IMR-90 (cell line): ENCODE measurements at regions not wholly inside any gene's neighbourhood (a gene's known extent, or its start where the extent isn't known, plus 50 kb on each side); places are given as distances from the start of the nearest gene placed in this dataset.
A peak's percentile ranks its signal among the peaks of the same experiment; 100 is the strongest.

Experiments used
- ATAC-seq: fragments of 200-7000 bp; cut with Tn5 transposase; 2 replicates; pipeline ENCODE4 v1.9.1; 2020; ENCODE audit warnings: low read depth, mild to moderate bottlenecking, moderate library complexity
- BruUV-seq: library from RNA; stranded (reverse); fragments of 400-500 nt; replicated peaks from 2 replicates; lab custom pipeline; 2021; lab: Mats Ljungman, UMichigan
- CTCF ChIA-PET: fragments of 300-600 bp; formaldehyde crosslinking; extraction: SDS; loops from one replicate; lab custom pipeline; 2021; ENCODE audit warnings: antibody characterized with exemption; lab: Yijun Ruan, JAX
- POLR2A ChIA-PET: fragments of 300-600 bp; sonication (Branson Sonifier 250); formaldehyde crosslinking; loops from one replicate; lab custom pipeline; 2022; ENCODE audit warnings: antibody characterized with exemption; ENCODE audit not compliant: unreplicated experiment; lab: Charles Lee
- DNase-seq: peaks from one replicate; pipeline ENCODE4 v3.0.0; 2013
- H2AFZ ChIP-seq: replicated peaks from 2 replicates; pipeline ENCODE3; 2013; ENCODE audit warnings: low read length, mild to moderate bottlenecking; ENCODE audit not compliant: poor library complexity
- H2AK5ac ChIP-seq: 2 replicates; pipeline ENCODE4 v1.6.1; 2013; ENCODE audit warnings: low read depth, low read length, inconsistent platforms
- H2AK9ac ChIP-seq: replicated peaks from 2 replicates; pipeline ENCODE3; 2013; ENCODE audit warnings: mild to moderate bottlenecking, low read depth, low read length, moderate library complexity; ENCODE audit not compliant: poor library complexity
- H2BK120ac ChIP-seq: 2 replicates; pipeline ENCODE4 v1.6.1; 2013; ENCODE audit warnings: low read depth, low read length, inconsistent platforms
- H2BK15ac ChIP-seq: 3 replicates; pipeline ENCODE4 v1.6.1; 2013; ENCODE audit warnings: low read depth, low read length, inconsistent platforms
- H2BK20ac ChIP-seq: 2 replicates; pipeline ENCODE4 v1.6.1; 2013; ENCODE audit warnings: low read depth, mild to moderate bottlenecking, inconsistent platforms, low read length, moderate library complexity
- H2BK5ac ChIP-seq: 2 replicates; pipeline ENCODE4 v1.6.1; 2013; ENCODE audit warnings: mild to moderate bottlenecking, low read depth, low read length, inconsistent platforms; ENCODE audit not compliant: poor library complexity, severe bottlenecking
- H3K14ac ChIP-seq: replicated peaks from 2 replicates; pipeline ENCODE4 v1.6.1; 2013; ENCODE audit warnings: low read depth, low read length, inconsistent platforms
- H3K18ac ChIP-seq: 2 replicates; pipeline ENCODE4 v1.6.1; 2013; ENCODE audit warnings: low read depth, low read length, control low read depth
- H3K23ac ChIP-seq: 2 replicates; pipeline ENCODE4 v1.6.1; 2013; ENCODE audit warnings: low read depth, low read length, inconsistent platforms
- H3K27ac ChIP-seq: 2 replicates; pipeline ENCODE4 v1.5.1; 2013; ENCODE audit warnings: mild to moderate bottlenecking, control low read depth, low read length; ENCODE audit not compliant: insufficient read depth
- H3K27me3 ChIP-seq: 2 replicates; pipeline ENCODE4 v1.6.1; 2013; ENCODE audit warnings: low read length; ENCODE audit not compliant: control insufficient read depth, insufficient read depth
- H3K36me3 ChIP-seq: 2 replicates; pipeline ENCODE4 v1.6.1; 2013; ENCODE audit warnings: low read length, mixed read lengths; ENCODE audit not compliant: control insufficient read depth, insufficient read depth
- H3K4ac ChIP-seq: 2 replicates; pipeline ENCODE4 v1.6.1; 2013; ENCODE audit warnings: low read depth, low read length, inconsistent platforms
- H3K4me1 ChIP-seq: 2 replicates; pipeline ENCODE4 v1.6.1; 2013; ENCODE audit warnings: low read length, mixed read lengths; ENCODE audit not compliant: control insufficient read depth, insufficient read depth
- H3K4me2 ChIP-seq: 2 replicates; pipeline ENCODE4 v1.6.1; 2013; ENCODE audit warnings: low read depth, mild to moderate bottlenecking, control low read depth, low read length, moderate library complexity
- H3K4me3 ChIP-seq: 2 replicates; pipeline ENCODE4 v1.5.1; 2013; ENCODE audit warnings: low read depth, mild to moderate bottlenecking, control low read depth, low read length, moderate library complexity; ENCODE audit not compliant: insufficient read depth
- H3K56ac ChIP-seq: 2 replicates; pipeline ENCODE4 v1.6.1; 2013; ENCODE audit warnings: low read length, inconsistent platforms; ENCODE audit not compliant: insufficient read depth; ENCODE audit errors: extremely low read depth
- H3K79me1 ChIP-seq, 2 experiments: 2 replicates each; pipeline ENCODE4 v1.6.1; 2013; ENCODE audit warnings: low read length in 2 of 2, inconsistent platforms in 1 of 2, low read depth in 1 of 2
- H3K9ac ChIP-seq: 2 replicates; pipeline ENCODE4 v1.6.1; 2013; ENCODE audit warnings: low read depth, low read length, control low read depth
- H3K9me1 ChIP-seq: 2 replicates; pipeline ENCODE4 v1.6.1; 2013; ENCODE audit warnings: low read length, inconsistent platforms; ENCODE audit not compliant: insufficient read depth
- H3K9me3 ChIP-seq: 2 replicates; pipeline ENCODE4 v1.6.1; 2013; ENCODE audit warnings: low read length; ENCODE audit not compliant: control insufficient read depth, insufficient read depth
- H4K20me1 ChIP-seq: 2 replicates; pipeline ENCODE4 v1.6.1; 2013; ENCODE audit warnings: low read length, inconsistent platforms; ENCODE audit not compliant: insufficient read depth
- H4K5ac ChIP-seq: 2 replicates; pipeline ENCODE4 v1.6.1; 2013; ENCODE audit warnings: mild to moderate bottlenecking, low read depth, low read length, control low read depth
- H4K8ac ChIP-seq, 2 experiments: 2 replicates each; pipeline ENCODE4 v1.6.1; 2013; ENCODE audit warnings: low read depth in 2 of 2, low read length in 2 of 2, control low read depth in 1 of 2, inconsistent platforms in 1 of 2
- H4K91ac ChIP-seq: 2 replicates; pipeline ENCODE4 v1.6.1; 2013; ENCODE audit warnings: low read depth, low read length, inconsistent platforms; ENCODE audit not compliant: insufficient read depth
- BHLHE40 ChIP-seq: fragments of 150-350 bp; IDR thresholded peaks from 2 replicates; pipeline ENCODE4 v1.6.1; 2016; ENCODE audit warnings: mild to moderate bottlenecking, low read depth, low read length
- WGBS, 2 experiments: methylation state at CpG; one replicate each; pipeline versions ENCODE4 v1.1.5 to v1.1.7; 2013; ENCODE audit warnings: missing lambda C conversion rate in 2 of 2; ENCODE audit not compliant: insufficient read length in 1 of 2; ENCODE audit errors: extremely low coverage in 2 of 2; 5-methylcytosine and 5-hydroxymethylcytosine counted together
- dilution Hi-C: fragments of 300-500 bp; cut with HindIII; formaldehyde crosslinking; loops from one replicate; pipeline ENCODE4 v1.14.3; 2018; ENCODE audit warnings: low sequenced_read_pairs; ENCODE audit not compliant: unreplicated experiment
- in situ Hi-C: fragments of 300-500 bp; cut with MboI; formaldehyde crosslinking; loops from 3 replicates; pipeline ENCODE4 v1.14.3; 2019; ENCODE audit warnings: low sequenced_read_pairs, inconsistent platforms, mixed read lengths
- intact Hi-C: fragments of 100-400 bp; cut with micrococcal nuclease; formaldehyde crosslinking; loops from 2 replicates; pipeline ENCODE4 v1.10.0; 2022

- Histone ChIP-seq H3K9me3 (no peaks in the 10 kb centered on the region), H3K18ac (no peak overlapping the region), H3K9me1 (no peaks in the 10 kb centered on the region; the same call in 1 of the 2 replicates), H2AFZ (peak overlapping the region; percentile 77), H2BK15ac (no peak overlapping the region), H4K5ac (no peak overlapping the region), H3K4me2 (no peak overlapping the region), H2BK20ac (no peak overlapping the region), H3K36me3 (no peaks in the 10 kb centered on the region), H3K4ac (no peak overlapping the region), H3K4me3 (no peak overlapping the region), H3K27me3 (peaks cover 36% of the 10 kb centered on the region), H3K9ac (no peak overlapping the region), H3K27ac (no peak overlapping the region), H3K56ac (no peak overlapping the region), H3K14ac (no peak overlapping the region), H2BK5ac (no peak overlapping the region), H3K4me1 (0 out of 2 replicates have a peak, but pooled peaks cover 1% of the 10 kb centered on the region), H4K91ac (no peak overlapping the region), H4K8ac (0 out of 4 replicates have a peak overlapping the region, but pooled peaks of 1 of the 2 experiments have one; percentile 35), H3K79me1 (no peaks in the 10 kb centered on the region), H3K23ac (no peak overlapping the region), H2AK9ac (no peak overlapping the region), H4K20me1 (no peaks in the 10 kb centered on the region), H2AK5ac (no peak overlapping the region), H2BK120ac (no peak overlapping the region)
- ATAC-seq (no peak), DNase-seq (no peak)
- ChIA-PET POLR2A (no interaction called here), CTCF (no interaction called here)
- in situ Hi-C loops (no loop called here), dilution Hi-C loops (no loop called here), intact Hi-C loops (no loop called here)
- no CpG with 5 or more reads among the region's 6 CpGs for WGBS, 2 experiments
- TF ChIP-seq BHLHE40, result no peak
- BruUV-seq, result no TSS peak
Measured at GRCh38 chr17:36722903-36723263, 121.5 kb downstream of the MRM1 start.
